H9 (cell line): ENCODE measurements at regions not wholly inside any gene's neighbourhood (a gene's known extent, or its start where the extent isn't known, plus 50 kb on each side); places are given as distances from the start of the nearest gene placed in this dataset.

Experiments
- DNase-seq: peaks from one replicate; pipeline ENCODE4 v3.0.0-alpha.2; 2017
- H2AFZ ChIP-seq: one replicate; pipeline ENCODE4 v1.6.1; 2013; ENCODE audit warnings: mild to moderate bottlenecking, low read length, control low read depth, moderate library complexity
- H2AK5ac ChIP-seq: 2 replicates; pipeline ENCODE4 v1.6.1; 2013; ENCODE audit warnings: low read length, control low read depth, mixed read lengths; ENCODE audit not compliant: insufficient read length
- H2BK120ac ChIP-seq: one replicate; pipeline ENCODE4 v1.6.1; 2013; ENCODE audit warnings: low read depth, mild to moderate bottlenecking, low read length, control low read depth, inconsistent platforms; ENCODE audit not compliant: poor library complexity, severe bottlenecking
- H2BK12ac ChIP-seq: 2 replicates; pipeline ENCODE4 v1.6.1; 2013; ENCODE audit warnings: low read length, control low read depth, mixed read lengths, low read depth; ENCODE audit not compliant: insufficient read length
- H2BK15ac ChIP-seq: 2 replicates; pipeline ENCODE4 v1.6.1; 2013; ENCODE audit warnings: low read depth, low read length, control low read depth
- H2BK20ac ChIP-seq: one replicate; pipeline ENCODE4 v1.6.1; 2013; ENCODE audit warnings: low read depth, mild to moderate bottlenecking, low read length, control low read depth, inconsistent platforms; ENCODE audit not compliant: poor library complexity, severe bottlenecking
- H2BK5ac ChIP-seq: 2 replicates; pipeline ENCODE4 v1.6.1; 2013; ENCODE audit warnings: low read length, control low read depth, mixed read lengths; ENCODE audit not compliant: insufficient read length
- H3K14ac ChIP-seq: 2 replicates; pipeline ENCODE4 v1.6.1; 2013; ENCODE audit warnings: low read length, control low read depth; ENCODE audit not compliant: insufficient read depth
- H3K18ac ChIP-seq: 2 replicates; pipeline ENCODE4 v1.6.1; 2013; ENCODE audit warnings: low read depth, mild to moderate bottlenecking, mixed read lengths, low read length, control low read depth; ENCODE audit not compliant: insufficient read length
- H3K23ac ChIP-seq: 2 replicates; pipeline ENCODE4 v1.6.1; 2013; ENCODE audit warnings: low read length, control low read depth, mixed read lengths, low read depth; ENCODE audit not compliant: insufficient read length
- H3K23me2 ChIP-seq: 2 replicates; pipeline ENCODE4 v1.6.1; 2013; ENCODE audit warnings: low read depth, mild to moderate bottlenecking, mixed read lengths, low read length, control low read depth; ENCODE audit not compliant: insufficient read length, poor library complexity, severe bottlenecking
- H3K27ac ChIP-seq: 2 replicates; pipeline ENCODE4 v1.5.1; 2013; ENCODE audit warnings: low read length, control low read depth, mixed read lengths, low read depth; ENCODE audit not compliant: insufficient read length
- H3K27me3 ChIP-seq: 2 replicates; pipeline ENCODE4 v1.6.1; 2013; ENCODE audit warnings: low read length, control low read depth, inconsistent platforms; ENCODE audit not compliant: insufficient read depth
- H3K4ac ChIP-seq: 2 replicates; pipeline ENCODE4 v1.6.1; 2013; ENCODE audit warnings: low read depth, mild to moderate bottlenecking, control low read depth, inconsistent platforms, low read length, moderate library complexity
- H3K4me1 ChIP-seq: 2 replicates; pipeline ENCODE4 v1.6.1; 2013; ENCODE audit warnings: low read length, control low read depth, inconsistent platforms; ENCODE audit not compliant: insufficient read depth
- H3K4me2 ChIP-seq: 2 replicates; pipeline ENCODE4 v1.6.1; 2013; ENCODE audit warnings: low read length, control low read depth, mixed read lengths; ENCODE audit not compliant: insufficient read length, insufficient read depth
- H3K56ac ChIP-seq: 2 replicates; pipeline ENCODE4 v1.6.1; 2013; ENCODE audit warnings: low read depth, mild to moderate bottlenecking, mixed read lengths, low read length, control low read depth; ENCODE audit not compliant: insufficient read length
- H3K79me1 ChIP-seq: 2 replicates; pipeline ENCODE4 v1.6.1; 2013; ENCODE audit warnings: low read depth, mild to moderate bottlenecking, moderate library complexity, low read length, control low read depth, inconsistent platforms; ENCODE audit not compliant: insufficient read depth, poor library complexity, severe bottlenecking
- H3K79me2 ChIP-seq: 2 replicates; pipeline ENCODE4 v1.6.1; 2013; ENCODE audit warnings: low read length, control low read depth, inconsistent platforms; ENCODE audit not compliant: insufficient read depth
- H3K9ac ChIP-seq: 2 replicates; pipeline ENCODE4 v1.6.1; 2013; ENCODE audit warnings: low read length, control low read depth, mixed read lengths; ENCODE audit not compliant: insufficient read length; ENCODE audit errors: extremely low read depth
- H3K9me3 ChIP-seq: one replicate; pipeline ENCODE4 v1.6.1; 2013; ENCODE audit warnings: low read depth, low read length, inconsistent platforms; ENCODE audit not compliant: control insufficient read depth
- H3T11ph ChIP-seq: one replicate; pipeline ENCODE4 v1.6.1; 2013; ENCODE audit warnings: mild to moderate bottlenecking, low read length, control low read depth, inconsistent platforms
- H4K20me1 ChIP-seq: one replicate; pipeline ENCODE4 v1.6.1; 2013; ENCODE audit not compliant: control insufficient read depth, insufficient read length, insufficient read depth
- H4K5ac ChIP-seq: 2 replicates; pipeline ENCODE4 v1.6.1; 2013; ENCODE audit warnings: low read depth, mild to moderate bottlenecking, mixed read lengths, low read length, control low read depth; ENCODE audit not compliant: insufficient read length
- H4K8ac ChIP-seq: replicated peaks from 2 replicates; pipeline ENCODE4 v1.6.1; 2013; ENCODE audit warnings: low read length, control low read depth, mixed read lengths, low read depth; ENCODE audit not compliant: insufficient read length
- H4K91ac ChIP-seq: 2 replicates; pipeline ENCODE4 v1.6.1; 2013; ENCODE audit warnings: low read depth, mild to moderate bottlenecking, moderate library complexity, mixed read lengths, low read length, control low read depth; ENCODE audit not compliant: insufficient read length
- H3K27ac Mint-ChIP-seq, 3 experiments: 2 replicates in 2 of 3; 3 replicates in 1 of 3; pipeline ENCODE4 v1.8.0; 2020 to 2021; ENCODE audit warnings: mixed read lengths in 3 of 3, mild to moderate bottlenecking in 1 of 3, moderate library complexity in 1 of 3
- H3K27me3 Mint-ChIP-seq: 2 replicates; pipeline ENCODE4 v1.8.0; 2021; ENCODE audit warnings: low read depth, mild to moderate bottlenecking, moderate library complexity, mixed read lengths
- H3K36me3 Mint-ChIP-seq, 3 experiments: 2 replicates in 2 of 3; 3 replicates in 1 of 3; pipeline ENCODE4 v1.8.0; 2020 to 2021; ENCODE audit warnings: low read depth in 3 of 3, mixed read lengths in 3 of 3; ENCODE audit not compliant: insufficient read depth in 1 of 3
- H3K4me1 Mint-ChIP-seq, 2 experiments: 2 replicates each; pipeline ENCODE4 v1.8.0; 2020; ENCODE audit warnings: mixed read lengths in 2 of 2
- H3K4me3 Mint-ChIP-seq, 2 experiments: 2 replicates in 1 of 2; 3 replicates in 1 of 2; pipeline ENCODE4 v1.8.0; 2020 to 2021; ENCODE audit warnings: mild to moderate bottlenecking in 2 of 2, mixed read lengths in 2 of 2, moderate library complexity in 1 of 2
- H3K9me3 Mint-ChIP-seq, 2 experiments: 2 replicates in 1 of 2; 3 replicates in 1 of 2; pipeline ENCODE4 v1.8.0; 2020; ENCODE audit warnings: mild to moderate bottlenecking in 2 of 2, mixed read lengths in 2 of 2, moderate library complexity in 1 of 2
- CTCF ChIP-seq: fragments of 200-600 bp; sonication (generic); conservative IDR thresholded peaks from 3 replicates; pipeline ENCODE4 v1.8.0; 2021; ENCODE audit warnings: antibody characterized with exemption, mild to moderate bottlenecking
- WGBS: extraction: QIAGEN DNeasy Blood & Tissue Kit; methylation state at CpG from one replicate; pipeline ENCODE4 v1.1.7; 2013; ENCODE audit warnings: missing lambda C conversion rate, low lambda C conversion rate, mixed read lengths; ENCODE audit not compliant: insufficient read length; ENCODE audit errors: extremely low coverage; 5-methylcytosine and 5-hydroxymethylcytosine counted together

DNA sequence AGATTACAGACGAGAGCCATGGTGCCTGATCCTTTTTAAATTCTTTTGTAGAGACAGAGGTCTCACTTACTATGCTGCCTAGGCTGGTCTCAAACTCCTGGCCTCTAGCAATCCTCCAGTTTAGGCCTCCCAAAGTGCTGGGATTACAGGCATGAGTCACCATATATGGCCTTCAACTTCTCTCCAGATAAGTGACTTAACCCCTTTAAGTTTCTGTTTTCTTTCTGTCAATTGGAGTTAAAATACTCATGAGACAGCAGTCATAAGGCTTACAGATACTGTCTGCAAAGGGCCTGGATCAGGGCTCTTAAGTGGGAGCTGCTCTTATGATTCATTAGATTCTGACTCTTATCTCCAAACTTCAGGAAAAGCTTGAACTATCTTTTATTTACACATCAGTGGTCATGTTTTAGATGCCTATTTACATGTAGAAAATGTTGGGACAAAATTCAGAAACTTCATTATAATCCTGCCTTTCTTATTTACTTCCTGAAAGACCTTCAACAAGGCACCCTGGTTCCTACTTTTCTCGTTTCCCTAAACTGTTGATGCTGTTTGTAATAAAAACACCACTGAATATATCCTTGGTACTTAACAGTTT, 271.5 kb upstream of the TBX3 start:
- H3K27ac ChIP-seq: no peak overlapping the region
- TF ChIP-seq CTCF: no peak
- no peaks in the 10 kb centered on the region for H3K9me3 ChIP-seq
- no CpG with 5 or more reads among the region's 2 CpGs for WGBS
- Mint-ChIP-seq H3K36me3 (no peaks in the 10 kb centered on the region), H3K27me3 (no peaks in the 10 kb centered on the region; the same call in none of the 2 replicates), H3K4me1 (no peaks in the 10 kb centered on the region), H3K9me3 (no peaks in the 10 kb centered on the region), H3K4me3 (no peak overlapping the region), H3K27ac (no peak overlapping the region)
- no peak for DNase-seq
- H3T11ph ChIP-seq: no peak overlapping the region
- H3K23ac ChIP-seq: no peak overlapping the region
- no peaks in the 10 kb centered on the region for H3K79me1 ChIP-seq
- H3K56ac ChIP-seq: no peak overlapping the region
- no peak overlapping the region for H2BK20ac ChIP-seq
- no peak overlapping the region for H2AFZ ChIP-seq
- no peak overlapping the region for H2AK5ac ChIP-seq
- H3K27me3 ChIP-seq: no peaks in the 10 kb centered on the region
- H2BK15ac ChIP-seq: no peak overlapping the region
- no peak overlapping the region for H2BK12ac ChIP-seq
- H3K4me1 ChIP-seq: no peaks in the 10 kb centered on the region
- H2BK120ac ChIP-seq: no peak overlapping the region
- H4K20me1 ChIP-seq: no peaks in the 10 kb centered on the region
- no peak overlapping the region for H4K8ac ChIP-seq
- H3K14ac ChIP-seq: no peak overlapping the region
- H3K4me2 ChIP-seq: no peak overlapping the region
- H3K18ac ChIP-seq: no peak overlapping the region
- H3K4ac ChIP-seq: no peak overlapping the region
- H3K23me2 ChIP-seq: no peaks in the 10 kb centered on the region
- no peak overlapping the region for H4K5ac ChIP-seq
- no peak overlapping the region for H4K91ac ChIP-seq
- H3K9ac ChIP-seq: no peak overlapping the region
- H2BK5ac ChIP-seq: no peak overlapping the region
- no peaks in the 10 kb centered on the region for H3K79me2 ChIP-seq
